H9 (cell line): ENCODE measurements at regions not wholly inside any gene's neighbourhood (a gene's known extent, or its start where the extent isn't known, plus 50 kb on each side); places are given as distances from the start of the nearest gene placed in this dataset.

Experiments
- DNase-seq: peaks from one replicate; pipeline ENCODE4 v3.0.0-alpha.2; 2017
- H2AFZ ChIP-seq: one replicate; pipeline ENCODE4 v1.6.1; 2013; ENCODE audit warnings: mild to moderate bottlenecking, low read length, control low read depth, moderate library complexity
- H2AK5ac ChIP-seq: 2 replicates; pipeline ENCODE4 v1.6.1; 2013; ENCODE audit warnings: low read length, control low read depth, mixed read lengths; ENCODE audit not compliant: insufficient read length
- H2BK120ac ChIP-seq: one replicate; pipeline ENCODE4 v1.6.1; 2013; ENCODE audit warnings: low read depth, mild to moderate bottlenecking, low read length, control low read depth, inconsistent platforms; ENCODE audit not compliant: poor library complexity, severe bottlenecking
- H2BK12ac ChIP-seq: 2 replicates; pipeline ENCODE4 v1.6.1; 2013; ENCODE audit warnings: low read length, control low read depth, mixed read lengths, low read depth; ENCODE audit not compliant: insufficient read length
- H2BK15ac ChIP-seq: 2 replicates; pipeline ENCODE4 v1.6.1; 2013; ENCODE audit warnings: low read depth, low read length, control low read depth
- H2BK20ac ChIP-seq: one replicate; pipeline ENCODE4 v1.6.1; 2013; ENCODE audit warnings: low read depth, mild to moderate bottlenecking, low read length, control low read depth, inconsistent platforms; ENCODE audit not compliant: poor library complexity, severe bottlenecking
- H2BK5ac ChIP-seq: 2 replicates; pipeline ENCODE4 v1.6.1; 2013; ENCODE audit warnings: low read length, control low read depth, mixed read lengths; ENCODE audit not compliant: insufficient read length
- H3K14ac ChIP-seq: 2 replicates; pipeline ENCODE4 v1.6.1; 2013; ENCODE audit warnings: low read length, control low read depth; ENCODE audit not compliant: insufficient read depth
- H3K18ac ChIP-seq: 2 replicates; pipeline ENCODE4 v1.6.1; 2013; ENCODE audit warnings: low read depth, mild to moderate bottlenecking, mixed read lengths, low read length, control low read depth; ENCODE audit not compliant: insufficient read length
- H3K23ac ChIP-seq: 2 replicates; pipeline ENCODE4 v1.6.1; 2013; ENCODE audit warnings: low read length, control low read depth, mixed read lengths, low read depth; ENCODE audit not compliant: insufficient read length
- H3K23me2 ChIP-seq: 2 replicates; pipeline ENCODE4 v1.6.1; 2013; ENCODE audit warnings: low read depth, mild to moderate bottlenecking, mixed read lengths, low read length, control low read depth; ENCODE audit not compliant: insufficient read length, poor library complexity, severe bottlenecking
- H3K27ac ChIP-seq: 2 replicates; pipeline ENCODE4 v1.5.1; 2013; ENCODE audit warnings: low read length, control low read depth, mixed read lengths, low read depth; ENCODE audit not compliant: insufficient read length
- H3K27me3 ChIP-seq: 2 replicates; pipeline ENCODE4 v1.6.1; 2013; ENCODE audit warnings: low read length, control low read depth, inconsistent platforms; ENCODE audit not compliant: insufficient read depth
- H3K4ac ChIP-seq: 2 replicates; pipeline ENCODE4 v1.6.1; 2013; ENCODE audit warnings: low read depth, mild to moderate bottlenecking, control low read depth, inconsistent platforms, low read length, moderate library complexity
- H3K4me1 ChIP-seq: 2 replicates; pipeline ENCODE4 v1.6.1; 2013; ENCODE audit warnings: low read length, control low read depth, inconsistent platforms; ENCODE audit not compliant: insufficient read depth
- H3K4me2 ChIP-seq: 2 replicates; pipeline ENCODE4 v1.6.1; 2013; ENCODE audit warnings: low read length, control low read depth, mixed read lengths; ENCODE audit not compliant: insufficient read length, insufficient read depth
- H3K56ac ChIP-seq: 2 replicates; pipeline ENCODE4 v1.6.1; 2013; ENCODE audit warnings: low read depth, mild to moderate bottlenecking, mixed read lengths, low read length, control low read depth; ENCODE audit not compliant: insufficient read length
- H3K79me1 ChIP-seq: 2 replicates; pipeline ENCODE4 v1.6.1; 2013; ENCODE audit warnings: low read depth, mild to moderate bottlenecking, moderate library complexity, low read length, control low read depth, inconsistent platforms; ENCODE audit not compliant: insufficient read depth, poor library complexity, severe bottlenecking
- H3K79me2 ChIP-seq: 2 replicates; pipeline ENCODE4 v1.6.1; 2013; ENCODE audit warnings: low read length, control low read depth, inconsistent platforms; ENCODE audit not compliant: insufficient read depth
- H3K9ac ChIP-seq: 2 replicates; pipeline ENCODE4 v1.6.1; 2013; ENCODE audit warnings: low read length, control low read depth, mixed read lengths; ENCODE audit not compliant: insufficient read length; ENCODE audit errors: extremely low read depth
- H3K9me3 ChIP-seq: one replicate; pipeline ENCODE4 v1.6.1; 2013; ENCODE audit warnings: low read depth, low read length, inconsistent platforms; ENCODE audit not compliant: control insufficient read depth
- H3T11ph ChIP-seq: one replicate; pipeline ENCODE4 v1.6.1; 2013; ENCODE audit warnings: mild to moderate bottlenecking, low read length, control low read depth, inconsistent platforms
- H4K20me1 ChIP-seq: one replicate; pipeline ENCODE4 v1.6.1; 2013; ENCODE audit not compliant: control insufficient read depth, insufficient read length, insufficient read depth
- H4K5ac ChIP-seq: 2 replicates; pipeline ENCODE4 v1.6.1; 2013; ENCODE audit warnings: low read depth, mild to moderate bottlenecking, mixed read lengths, low read length, control low read depth; ENCODE audit not compliant: insufficient read length
- H4K8ac ChIP-seq: replicated peaks from 2 replicates; pipeline ENCODE4 v1.6.1; 2013; ENCODE audit warnings: low read length, control low read depth, mixed read lengths, low read depth; ENCODE audit not compliant: insufficient read length
- H4K91ac ChIP-seq: 2 replicates; pipeline ENCODE4 v1.6.1; 2013; ENCODE audit warnings: low read depth, mild to moderate bottlenecking, moderate library complexity, mixed read lengths, low read length, control low read depth; ENCODE audit not compliant: insufficient read length
- H3K27ac Mint-ChIP-seq, 3 experiments: 2 replicates in 2 of 3; 3 replicates in 1 of 3; pipeline ENCODE4 v1.8.0; 2020 to 2021; ENCODE audit warnings: mixed read lengths in 3 of 3, mild to moderate bottlenecking in 1 of 3, moderate library complexity in 1 of 3
- H3K27me3 Mint-ChIP-seq: 2 replicates; pipeline ENCODE4 v1.8.0; 2021; ENCODE audit warnings: low read depth, mild to moderate bottlenecking, moderate library complexity, mixed read lengths
- H3K36me3 Mint-ChIP-seq, 3 experiments: 2 replicates in 2 of 3; 3 replicates in 1 of 3; pipeline ENCODE4 v1.8.0; 2020 to 2021; ENCODE audit warnings: low read depth in 3 of 3, mixed read lengths in 3 of 3; ENCODE audit not compliant: insufficient read depth in 1 of 3
- H3K4me1 Mint-ChIP-seq, 2 experiments: 2 replicates each; pipeline ENCODE4 v1.8.0; 2020; ENCODE audit warnings: mixed read lengths in 2 of 2
- H3K4me3 Mint-ChIP-seq, 2 experiments: 2 replicates in 1 of 2; 3 replicates in 1 of 2; pipeline ENCODE4 v1.8.0; 2020 to 2021; ENCODE audit warnings: mild to moderate bottlenecking in 2 of 2, mixed read lengths in 2 of 2, moderate library complexity in 1 of 2
- H3K9me3 Mint-ChIP-seq, 2 experiments: 2 replicates in 1 of 2; 3 replicates in 1 of 2; pipeline ENCODE4 v1.8.0; 2020; ENCODE audit warnings: mild to moderate bottlenecking in 2 of 2, mixed read lengths in 2 of 2, moderate library complexity in 1 of 2
- WGBS: extraction: QIAGEN DNeasy Blood & Tissue Kit; methylation state at CpG from one replicate; pipeline ENCODE4 v1.1.7; 2013; ENCODE audit warnings: missing lambda C conversion rate, low lambda C conversion rate, mixed read lengths; ENCODE audit not compliant: insufficient read length; ENCODE audit errors: extremely low coverage; 5-methylcytosine and 5-hydroxymethylcytosine counted together
- TF ChIP-seq, protein P1 (sequence below): fragments of 200-600 bp; sonication (generic); conservative IDR thresholded peaks from 3 replicates; pipeline ENCODE4 v1.8.0; 2021; ENCODE audit warnings: antibody characterized with exemption, mild to moderate bottlenecking

DNA sequence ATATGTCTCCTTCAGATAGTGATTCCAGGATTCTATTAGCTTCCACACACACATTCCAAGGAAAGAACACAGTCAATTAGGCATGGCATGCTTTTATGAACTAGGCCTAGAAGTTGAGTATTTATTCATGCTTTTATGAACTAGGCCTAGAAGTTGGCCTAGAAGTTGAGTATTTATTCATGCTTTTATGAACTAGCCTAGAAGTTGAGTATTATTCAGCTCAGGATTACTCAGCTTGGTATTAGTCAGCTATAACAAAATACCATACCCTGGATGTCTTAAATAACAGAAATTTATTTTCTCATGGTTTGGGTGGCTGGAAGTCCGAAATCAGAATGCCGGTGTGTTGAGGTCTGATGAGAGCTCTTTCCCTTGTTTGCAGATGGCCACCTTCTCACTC, 442.7 kb upstream of the FLRT2 start:
- H3K27me3 ChIP-seq, result no peaks in the 10 kb centered on the region
- no peak overlapping the region for H3K56ac ChIP-seq
- H2AK5ac ChIP-seq, result no peak overlapping the region
- H2BK15ac ChIP-seq, result no peak overlapping the region
- H3K9me3 Mint-ChIP-seq, result no peaks in the 10 kb centered on the region
- H2AFZ ChIP-seq, result no peak overlapping the region
- no peak for DNase-seq
- H3K27ac ChIP-seq, result no peak overlapping the region
- H3K9ac ChIP-seq, result no peak overlapping the region
- no peak overlapping the region for H3K27ac Mint-ChIP-seq
- H3K4me3 Mint-ChIP-seq, result no peak overlapping the region
- H3K18ac ChIP-seq, result no peak overlapping the region
- no peak overlapping the region for H2BK5ac ChIP-seq
- no peaks in the 10 kb centered on the region for H3K9me3 ChIP-seq
- no peaks in the 10 kb centered on the region for H3K79me2 ChIP-seq
- H3K79me1 ChIP-seq, result no peaks in the 10 kb centered on the region
- H3K23ac ChIP-seq, result no peak overlapping the region
- no peaks in the 10 kb centered on the region for H3K4me1 Mint-ChIP-seq
- no peak overlapping the region for H4K91ac ChIP-seq
- no peak overlapping the region for H3K14ac ChIP-seq
- no peak overlapping the region for H2BK120ac ChIP-seq
- no peak overlapping the region for H2BK20ac ChIP-seq
- no peak overlapping the region for H3K4me2 ChIP-seq
- H3K4ac ChIP-seq, result no peak overlapping the region
- H3K27me3 Mint-ChIP-seq, result no peaks in the 10 kb centered on the region
- no CpG with 5 or more reads among the region's 2 CpGs for WGBS
- no peaks in the 10 kb centered on the region for H4K20me1 ChIP-seq
- no peak overlapping the region for H4K8ac ChIP-seq
- no peak overlapping the region for H4K5ac ChIP-seq
- TF ChIP-seq, protein P1, sequence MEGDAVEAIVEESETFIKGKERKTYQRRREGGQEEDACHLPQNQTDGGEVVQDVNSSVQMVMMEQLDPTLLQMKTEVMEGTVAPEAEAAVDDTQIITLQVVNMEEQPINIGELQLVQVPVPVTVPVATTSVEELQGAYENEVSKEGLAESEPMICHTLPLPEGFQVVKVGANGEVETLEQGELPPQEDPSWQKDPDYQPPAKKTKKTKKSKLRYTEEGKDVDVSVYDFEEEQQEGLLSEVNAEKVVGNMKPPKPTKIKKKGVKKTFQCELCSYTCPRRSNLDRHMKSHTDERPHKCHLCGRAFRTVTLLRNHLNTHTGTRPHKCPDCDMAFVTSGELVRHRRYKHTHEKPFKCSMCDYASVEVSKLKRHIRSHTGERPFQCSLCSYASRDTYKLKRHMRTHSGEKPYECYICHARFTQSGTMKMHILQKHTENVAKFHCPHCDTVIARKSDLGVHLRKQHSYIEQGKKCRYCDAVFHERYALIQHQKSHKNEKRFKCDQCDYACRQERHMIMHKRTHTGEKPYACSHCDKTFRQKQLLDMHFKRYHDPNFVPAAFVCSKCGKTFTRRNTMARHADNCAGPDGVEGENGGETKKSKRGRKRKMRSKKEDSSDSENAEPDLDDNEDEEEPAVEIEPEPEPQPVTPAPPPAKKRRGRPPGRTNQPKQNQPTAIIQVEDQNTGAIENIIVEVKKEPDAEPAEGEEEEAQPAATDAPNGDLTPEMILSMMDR, result no peak
- H3K23me2 ChIP-seq, result no peaks in the 10 kb centered on the region
- H3K36me3 Mint-ChIP-seq, result no peaks in the 10 kb centered on the region
- no peak overlapping the region for H2BK12ac ChIP-seq
- H3K4me1 ChIP-seq, result no peaks in the 10 kb centered on the region
- no peak overlapping the region for H3T11ph ChIP-seq
